GM12878 (cell line): ENCODE measurements at regions not wholly inside any gene's neighbourhood (a gene's known extent, or its start where the extent isn't known, plus 50 kb on each side); places are given as distances from the start of the nearest gene placed in this dataset.

ENCODE experiments used
- ATAC-seq: fragments of 200-7000 bp; cut with Tn5 transposase; 3 replicates; pipeline ENCODE4 v1.9.1; 2020; ENCODE audit warnings: mild to moderate bottlenecking, moderate library complexity
- BruUV-seq: library from RNA; stranded (reverse); fragments of 400-500 nt; replicated peaks from 2 replicates; lab custom pipeline; 2021; lab: Mats Ljungman, UMichigan
- CTCF ChIA-PET: fragments of 300-600 bp; sonication (Branson Sonifier 250); formaldehyde crosslinking; extraction: SDS; loops from one replicate; lab custom pipeline; 2021; ENCODE audit warnings: inconsistent platforms; lab: Yijun Ruan, JAX
- POLR2A ChIA-PET: fragments of 350-600 bp; formaldehyde crosslinking; extraction: SDS; loops from one replicate; lab custom pipeline; 2021; ENCODE audit warnings: inconsistent platforms; lab: Charles Lee
- RAD21 ChIA-PET: fragments of 300-600 bp; sonication (Branson Sonifier 250); formaldehyde crosslinking; loops from one replicate; lab custom pipeline; 2023; ENCODE audit warnings: antibody characterized with exemption; ENCODE audit not compliant: unreplicated experiment; lab: Charles Lee
- SMC1A ChIA-PET: fragments of 300-600 bp; sonication (Branson Sonifier 250); formaldehyde crosslinking; loops from one replicate; lab custom pipeline; 2023; ENCODE audit not compliant: unreplicated experiment, uncharacterized antibody; lab: Charles Lee
- DNase-seq: peaks from one replicate; pipeline ENCODE4 v3.0.0-alpha.2; 2011; ENCODE audit warnings: low read depth, low spot score
- FAIRE-seq: peaks from 3 replicates; lab custom pipeline; 2011; peaks lifted over from hg19 to GRCh38; lab: Jason Lieb, UNC
- H2AFZ ChIP-seq: 2 replicates; pipeline ENCODE4 v1.6.0; 2011; ENCODE audit warnings: low read depth, low read length, control low read depth; ENCODE audit not compliant: control insufficient read depth
- H3K27ac ChIP-seq: 2 replicates; pipeline ENCODE4 v1.5.1; 2011; ENCODE audit warnings: control low read depth; ENCODE audit not compliant: control insufficient read depth, insufficient read depth
- H3K27me3 ChIP-seq, 2 experiments: replicated peaks in 1 of 2; 2 replicates each; pipeline versions ENCODE4 v1.6.0 to v1.6.1; 2011; ENCODE audit warnings: low read length in 1 of 2; ENCODE audit not compliant: control insufficient read depth in 2 of 2, insufficient read depth in 2 of 2
- H3K36me3 ChIP-seq, 2 experiments: 2 replicates each; pipeline ENCODE4 v1.5.1; 2011; ENCODE audit warnings: low read length in 1 of 2; ENCODE audit not compliant: control insufficient read depth in 2 of 2, insufficient read depth in 2 of 2
- H3K4me1 ChIP-seq: 2 replicates; pipeline ENCODE4 v1.6.1; 2011; ENCODE audit warnings: mild to moderate bottlenecking, low read length, moderate library complexity, mixed read lengths; ENCODE audit not compliant: control insufficient read depth, insufficient read depth
- H3K4me2 ChIP-seq: 2 replicates; pipeline ENCODE4 v1.6.0; 2011; ENCODE audit warnings: control low read depth; ENCODE audit not compliant: control insufficient read depth, insufficient read depth
- H3K4me3 ChIP-seq: fragments of 200-600 bp; sonication (generic); 2 replicates; pipeline ENCODE4 v1.5.1; 2016
- H3K79me2 ChIP-seq: 2 replicates; pipeline ENCODE4 v1.6.0; 2011; ENCODE audit warnings: low read length; ENCODE audit not compliant: control insufficient read depth, insufficient read depth
- H3K9ac ChIP-seq: 2 replicates; pipeline ENCODE4 v1.8.0; 2011; ENCODE audit warnings: low read length, control low read depth, mixed read lengths; ENCODE audit not compliant: control insufficient read depth, insufficient read depth
- H3K9me3 ChIP-seq: replicated peaks from 3 replicates; pipeline ENCODE4 v1.5.1; 2011; ENCODE audit warnings: mild to moderate bottlenecking, low read length; ENCODE audit not compliant: control insufficient read depth, insufficient read depth
- H4K20me1 ChIP-seq: 2 replicates; pipeline ENCODE4 v1.6.0; 2011; ENCODE audit not compliant: control insufficient read depth, insufficient read depth
- ATF2 ChIP-seq: IDR thresholded peaks from 2 replicates; pipeline ENCODE4 v1.6.1; 2012; ENCODE audit warnings: low read length, inconsistent platforms
- CHD2 ChIP-seq: IDR thresholded peaks from 2 replicates; pipeline ENCODE4 v1.6.1; 2011; ENCODE audit warnings: low read depth, low read length, improper control_type of control experiment, borderline replicate concordance
- E2F8 ChIP-seq: fragments of 450-650 bp; IDR thresholded peaks from 2 replicates; pipeline ENCODE4 v1.6.1; 2018; ENCODE audit warnings: mild to moderate bottlenecking, low read depth, moderate library complexity; ENCODE audit not compliant: partially characterized antibody
- IRF4 ChIP-seq: IDR thresholded peaks from 2 replicates; pipeline ENCODE4 v1.6.1; 2011; ENCODE audit warnings: low read depth, low read length
- NRF1 ChIP-seq: conservative IDR thresholded peaks from 2 replicates; pipeline ENCODE4 v1.6.1; 2011; ENCODE audit warnings: mild to moderate bottlenecking, low read depth, low read length, improper control_type of control experiment
- PBX3 ChIP-seq: IDR thresholded peaks from 2 replicates; pipeline ENCODE4 v1.6.1; 2011; ENCODE audit warnings: mild to moderate bottlenecking, low read depth, low read length, moderate library complexity; ENCODE audit not compliant: insufficient replicate concordance
- SMAD1 ChIP-seq: fragments of 450-650 bp; IDR thresholded peaks from 2 replicates; pipeline ENCODE4 v1.6.1; 2018; ENCODE audit warnings: mild to moderate bottlenecking, low read depth; ENCODE audit not compliant: partially characterized antibody
- SMAD5 ChIP-seq: IDR thresholded peaks from 2 replicates; pipeline ENCODE4 v1.6.1; 2016; ENCODE audit warnings: antibody characterized with exemption, low read depth
- USF2 ChIP-seq: IDR thresholded peaks from 2 replicates; pipeline ENCODE4 v1.6.1; 2011; ENCODE audit warnings: low read depth, low read length, improper control_type of control experiment, borderline replicate concordance
- WGBS: methylation state at CpG from one replicate; pipeline ENCODE4 v1.1.6; 2016; ENCODE audit warnings: low lambda C conversion rate; ENCODE audit not compliant: insufficient replicate concordance, insufficient coverage; ENCODE audit errors: missing lambda C conversion rate; 5-methylcytosine and 5-hydroxymethylcytosine counted together
- in situ Hi-C: fragments of 300-500 bp; cut with MboI; formaldehyde crosslinking; loops from 9 replicates; pipeline ENCODE4 v1.14.3; 2018; ENCODE audit warnings: mixed read lengths
- intact Hi-C: fragments of 100-400 bp; cut with micrococcal nuclease; formaldehyde crosslinking; loops from one replicate; pipeline ENCODE4 v1.14.2; 2022; ENCODE audit not compliant: unreplicated experiment
- TF ChIP-seq, protein P1 (sequence below): fragments of 450-650 bp; IDR thresholded peaks from 2 replicates; pipeline ENCODE4 v1.6.1; 2017; ENCODE audit warnings: mild to moderate bottlenecking, moderate library complexity

DNA sequence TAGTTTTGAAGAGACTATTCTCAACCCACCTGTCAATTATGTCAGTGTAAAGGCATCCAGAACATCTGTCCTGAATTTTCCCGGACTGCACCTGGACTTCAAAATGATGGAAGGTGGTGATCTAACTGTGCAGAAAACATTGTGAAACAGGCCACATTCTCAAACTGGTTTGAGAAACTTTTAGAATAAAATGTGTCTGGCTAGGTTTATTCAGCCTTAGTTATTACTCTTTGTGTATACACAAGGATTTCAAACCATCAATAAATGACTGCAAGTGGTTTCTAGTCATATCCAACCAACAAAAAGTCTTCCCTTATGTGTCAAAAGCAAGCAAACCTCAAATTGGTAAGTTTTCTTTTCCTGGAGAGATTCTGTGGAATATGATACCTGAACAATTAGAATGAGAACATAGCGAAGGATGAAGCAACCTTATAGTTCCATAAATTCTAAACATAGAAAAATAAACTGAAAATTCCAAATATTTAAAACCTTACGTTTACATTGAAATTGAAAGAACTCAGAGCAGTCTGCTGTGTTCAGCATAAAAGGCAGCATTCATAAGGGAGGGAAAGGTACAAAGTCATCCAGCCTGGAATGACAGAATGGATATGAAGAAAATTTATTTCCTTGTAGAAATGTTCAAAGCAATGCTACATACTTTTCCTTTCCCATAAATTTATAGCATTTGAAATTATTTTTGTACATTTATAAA, 306.6 kb upstream of the TGFBR2 start:
- ChIA-PET SMC1A (no interaction called here), CTCF (no interaction called here), POLR2A (no interaction called here), RAD21 (no interaction called here)
- no peak for FAIRE-seq
- 14% methylated on average over 3 of the region's 3 CpGs for WGBS
- H3K36me3 ChIP-seq: no peaks in the 10 kb centered on the region
- no TSS peak for BruUV-seq
- H3K79me2 ChIP-seq: no peaks in the 10 kb centered on the region
- no peak overlapping the region for H3K9ac ChIP-seq
- no peaks in the 10 kb centered on the region for H3K9me3 ChIP-seq
- no peaks in the 10 kb centered on the region for H3K4me1 ChIP-seq
- no peaks in the 10 kb centered on the region for H3K27me3 ChIP-seq
- no peak overlapping the region for H3K4me2 ChIP-seq
- H3K4me3 ChIP-seq: no peak overlapping the region
- no peaks in the 10 kb centered on the region for H4K20me1 ChIP-seq
- H3K27ac ChIP-seq: no peak overlapping the region
- in situ Hi-C loops: no loop called here
- intact Hi-C loops: no loop called here
- H2AFZ ChIP-seq: no peak overlapping the region
- ATAC-seq: no peak
- no peak for DNase-seq
- TF ChIP-seq ATF2: no peak
- no peak for TF ChIP-seq CHD2
- TF ChIP-seq, protein P1, sequence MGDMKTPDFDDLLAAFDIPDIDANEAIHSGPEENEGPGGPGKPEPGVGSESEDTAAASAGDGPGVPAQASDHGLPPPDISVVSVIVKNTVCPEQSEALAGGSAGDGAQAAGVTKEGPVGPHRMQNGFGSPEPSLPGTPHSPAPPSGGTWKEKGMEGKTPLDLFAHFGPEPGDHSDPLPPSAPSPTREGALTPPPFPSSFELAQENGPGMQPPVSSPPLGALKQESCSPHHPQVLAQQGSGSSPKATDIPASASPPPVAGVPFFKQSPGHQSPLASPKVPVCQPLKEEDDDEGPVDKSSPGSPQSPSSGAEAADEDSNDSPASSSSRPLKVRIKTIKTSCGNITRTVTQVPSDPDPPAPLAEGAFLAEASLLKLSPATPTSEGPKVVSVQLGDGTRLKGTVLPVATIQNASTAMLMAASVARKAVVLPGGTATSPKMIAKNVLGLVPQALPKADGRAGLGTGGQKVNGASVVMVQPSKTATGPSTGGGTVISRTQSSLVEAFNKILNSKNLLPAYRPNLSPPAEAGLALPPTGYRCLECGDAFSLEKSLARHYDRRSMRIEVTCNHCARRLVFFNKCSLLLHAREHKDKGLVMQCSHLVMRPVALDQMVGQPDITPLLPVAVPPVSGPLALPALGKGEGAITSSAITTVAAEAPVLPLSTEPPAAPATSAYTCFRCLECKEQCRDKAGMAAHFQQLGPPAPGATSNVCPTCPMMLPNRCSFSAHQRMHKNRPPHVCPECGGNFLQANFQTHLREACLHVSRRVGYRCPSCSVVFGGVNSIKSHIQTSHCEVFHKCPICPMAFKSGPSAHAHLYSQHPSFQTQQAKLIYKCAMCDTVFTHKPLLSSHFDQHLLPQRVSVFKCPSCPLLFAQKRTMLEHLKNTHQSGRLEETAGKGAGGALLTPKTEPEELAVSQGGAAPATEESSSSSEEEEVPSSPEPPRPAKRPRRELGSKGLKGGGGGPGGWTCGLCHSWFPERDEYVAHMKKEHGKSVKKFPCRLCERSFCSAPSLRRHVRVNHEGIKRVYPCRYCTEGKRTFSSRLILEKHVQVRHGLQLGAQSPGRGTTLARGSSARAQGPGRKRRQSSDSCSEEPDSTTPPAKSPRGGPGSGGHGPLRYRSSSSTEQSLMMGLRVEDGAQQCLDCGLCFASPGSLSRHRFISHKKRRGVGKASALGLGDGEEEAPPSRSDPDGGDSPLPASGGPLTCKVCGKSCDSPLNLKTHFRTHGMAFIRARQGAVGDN: no peak
- TF ChIP-seq PBX3: no peak
- no peak for TF ChIP-seq SMAD5
- TF ChIP-seq NRF1: no peak
- no peak for TF ChIP-seq IRF4
- no peak for TF ChIP-seq SMAD1
- no peak for TF ChIP-seq E2F8
- TF ChIP-seq USF2: no peak
